DOHH2 (cell line): ENCODE measurements at regions not wholly inside any gene's neighbourhood (a gene's known extent, or its start where the extent isn't known, plus 50 kb on each side); places are given as distances from the start of the nearest gene placed in this dataset.

Experiments used
- EZH2phosphoT487 ChIP-seq: fragments of 200-600 bp; sonication (generic); IDR thresholded peaks from 2 replicates; pipeline ENCODE4 v1.6.1; 2017; ENCODE audit warnings: borderline replicate concordance, mild to moderate bottlenecking, antibody characterized with exemption, low read length, moderate library complexity, mixed read lengths
- TF ChIP-seq, protein P1 (sequence below): fragments of 200-600 bp; sonication (generic); IDR thresholded peaks from one replicate; pipeline ENCODE4 v1.5.1; 2014; ENCODE audit warnings: antibody characterized with exemption, mild to moderate bottlenecking, low read depth, low read length; ENCODE audit not compliant: poor library complexity, severe bottlenecking

DNA sequence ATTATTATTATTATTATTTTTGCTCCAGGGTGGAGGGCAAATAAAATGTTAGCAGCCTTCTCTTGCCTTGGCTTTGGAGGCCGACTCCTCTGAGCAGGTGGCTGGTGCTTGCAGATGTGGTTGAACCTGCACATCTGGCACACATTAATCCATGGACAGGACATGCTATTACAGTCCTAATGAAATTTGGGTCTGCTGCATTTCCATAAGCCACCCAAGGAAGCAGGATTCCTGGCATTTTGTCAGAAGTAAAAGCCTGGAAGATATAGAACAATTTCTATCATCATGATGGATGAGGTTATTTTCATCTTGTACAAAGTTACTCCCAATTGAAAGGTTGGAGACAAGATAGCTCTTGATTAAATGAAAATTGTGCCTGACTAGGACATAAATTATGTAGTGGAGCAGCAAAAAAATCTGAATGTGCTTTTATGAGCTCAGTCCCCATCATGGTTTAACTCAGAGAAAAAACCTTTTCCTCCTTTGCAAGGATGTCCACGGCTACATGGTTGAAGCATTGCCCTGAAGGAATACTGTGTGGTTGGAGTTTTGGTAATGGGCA is 130.9 kb upstream of the RGMA start:
- TF ChIP-seq, protein P1, sequence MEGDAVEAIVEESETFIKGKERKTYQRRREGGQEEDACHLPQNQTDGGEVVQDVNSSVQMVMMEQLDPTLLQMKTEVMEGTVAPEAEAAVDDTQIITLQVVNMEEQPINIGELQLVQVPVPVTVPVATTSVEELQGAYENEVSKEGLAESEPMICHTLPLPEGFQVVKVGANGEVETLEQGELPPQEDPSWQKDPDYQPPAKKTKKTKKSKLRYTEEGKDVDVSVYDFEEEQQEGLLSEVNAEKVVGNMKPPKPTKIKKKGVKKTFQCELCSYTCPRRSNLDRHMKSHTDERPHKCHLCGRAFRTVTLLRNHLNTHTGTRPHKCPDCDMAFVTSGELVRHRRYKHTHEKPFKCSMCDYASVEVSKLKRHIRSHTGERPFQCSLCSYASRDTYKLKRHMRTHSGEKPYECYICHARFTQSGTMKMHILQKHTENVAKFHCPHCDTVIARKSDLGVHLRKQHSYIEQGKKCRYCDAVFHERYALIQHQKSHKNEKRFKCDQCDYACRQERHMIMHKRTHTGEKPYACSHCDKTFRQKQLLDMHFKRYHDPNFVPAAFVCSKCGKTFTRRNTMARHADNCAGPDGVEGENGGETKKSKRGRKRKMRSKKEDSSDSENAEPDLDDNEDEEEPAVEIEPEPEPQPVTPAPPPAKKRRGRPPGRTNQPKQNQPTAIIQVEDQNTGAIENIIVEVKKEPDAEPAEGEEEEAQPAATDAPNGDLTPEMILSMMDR, result no peak
- no peak for TF ChIP-seq EZH2phosphoT487
